ENCODE measurements at regions not wholly inside any gene's neighbourhood (a gene's known extent, or its start where the extent isn't known, plus 50 kb on each side); places are given as distances from the start of the nearest gene placed in this dataset.

GRCh38 chr4:29075366-29075765, 1644.8 kb upstream of the PCDH7 start:
- TF ChIP-seq CTCF (IDR thresholded peaks at IDR 0.05): no peak
- no peak for TF ChIP-seq ZFX (IDR thresholded peaks at IDR 0.05; ENCODE audit: borderline replicate concordance)
